Thyroid gland (tissue), 4 donors: ENCODE measurements at regions not wholly inside any gene's neighbourhood (a gene's known extent, or its start where the extent isn't known, plus 50 kb on each side); places are given as distances from the start of the nearest gene placed in this dataset.

Experiments used
- DNase-seq, 2 donors: peaks; one replicate each; pipeline ENCODE4 v3.0.0-alpha.2; 2019
- H3K27ac ChIP-seq, 3 donors: fragments of 200-600 bp; sonication (generic); 1 replicate in 2 of 3; 2 replicates in 1 of 3; pipeline ENCODE4 v1.5.1; 2016 to 2019; ENCODE audit warnings: mild to moderate bottlenecking in 1 of 3, moderate library complexity in 1 of 3
- H3K27me3 ChIP-seq: fragments of 200-600 bp; sonication (generic); one replicate; pipeline ENCODE4 v1.5.1; 2019
- H3K36me3 ChIP-seq, 2 donors: fragments of 200-600 bp; sonication (generic); one replicate each; pipeline ENCODE4 v1.5.1; 2016 to 2019
- H3K4me1 ChIP-seq, 2 donors: fragments of 200-600 bp; sonication (generic); one replicate each; pipeline ENCODE4 v1.5.1; 2017 to 2019
- H3K4me3 ChIP-seq, 3 donors: fragments of 200-600 bp; sonication (generic); replicated peaks in 1 of 3; 1 replicate in 2 of 3; 2 replicates in 1 of 3; pipeline ENCODE4 v1.5.1; 2016; ENCODE audit warnings: mild to moderate bottlenecking in 1 of 3
- H3K9me3 ChIP-seq: fragments of 200-600 bp; sonication (generic); one replicate; pipeline ENCODE4 v1.5.1; 2017
- CTCF ChIP-seq, 6 experiments: fragments of 200-600 bp in 3 of 6; fragments of 450-650 bp in 3 of 6; sonication (generic) in 3 of 6; IDR thresholded peaks; one replicate each; pipeline ENCODE4 v1.5.1; 2016 to 2019; ENCODE audit warnings: antibody characterized with exemption in 6 of 6, mild to moderate bottlenecking in 2 of 6, inconsistent platforms in 1 of 6, moderate library complexity in 1 of 6
- POLR2A ChIP-seq, 2 donors: fragments of 450-650 bp; IDR thresholded peaks; one replicate each; pipeline ENCODE4 v1.6.1; 2017; ENCODE audit warnings: antibody characterized with exemption in 2 of 2, mild to moderate bottlenecking in 2 of 2, moderate library complexity in 1 of 2
- WGBS, 2 donors: methylation state at CpG; one replicate each; pipeline ENCODE4 v1.1.5; 2017; 5-methylcytosine and 5-hydroxymethylcytosine counted together
- intact Hi-C: fragments of 100-400 bp; cut with DNase I; formaldehyde crosslinking; loops from one replicate; pipeline ENCODE4 v1.15.1; 2023

- H3K27me3 ChIP-seq, result no peaks in the 10 kb centered on the region
- H3K27ac ChIP-seq, result no peak overlapping the region
- H3K36me3 ChIP-seq, result no peaks in the 10 kb centered on the region
- no peak for DNase-seq
- H3K4me1 ChIP-seq, result no peaks in the 10 kb centered on the region
- H3K4me3 ChIP-seq, result no peak overlapping the region
- 88 to 91% methylated on average over 2 of the region's 2 CpGs for WGBS, 2 donors
- intact Hi-C loops, result no loop called here
- no peak for TF ChIP-seq POLR2A (IDR thresholded peaks at IDR 0.05)
- H3K9me3 ChIP-seq, result no peaks in the 10 kb centered on the region
Measured at GRCh38 chr18:40382197-40382596, 1572.8 kb upstream of the PIK3C3 start.

GRCh38 chr18:40380686-40381439 lies 1574.2 kb upstream of the PIK3C3 start:
- intact Hi-C loops, result no loop called here

GRCh38 chr18:40375837-40376236 lies 1579.2 kb upstream of the PIK3C3 start:
- H3K27ac ChIP-seq, result no peak overlapping the region
- TF ChIP-seq POLR2A (IDR thresholded peaks at IDR 0.05) (no peak), CTCF (IDR thresholded peaks at IDR 0.05) (no peak)
- H3K27me3 ChIP-seq, result no peaks in the 10 kb centered on the region
- no peak overlapping the region for H3K4me3 ChIP-seq
- intact Hi-C loops, result no loop called here
- 82 to 83% methylated on average over 1 of the region's 1 CpG for WGBS, 2 donors
- DNase-seq, result no peak
- H3K9me3 ChIP-seq, result no peaks in the 10 kb centered on the region
- H3K36me3 ChIP-seq, result no peaks in the 10 kb centered on the region
- no peaks in the 10 kb centered on the region for H3K4me1 ChIP-seq

More at GRCh38 chr18:40380686-40381439, 1574.2 kb upstream of the PIK3C3 start:
- no peak overlapping the region for H3K27ac ChIP-seq
- no peak for TF ChIP-seq POLR2A (IDR thresholded peaks at IDR 0.05)
- no peak for TF ChIP-seq CTCF (IDR thresholded peaks at IDR 0.05)
- 65 to 72% methylated on average over 6 of the region's 6 CpGs for WGBS, 2 donors
- H3K4me1 ChIP-seq, result no peaks in the 10 kb centered on the region
- DNase-seq, result no peak
- H3K36me3 ChIP-seq, result no peaks in the 10 kb centered on the region
- no peak overlapping the region for H3K4me3 ChIP-seq
- no peaks in the 10 kb centered on the region for H3K27me3 ChIP-seq
- no peaks in the 10 kb centered on the region for H3K9me3 ChIP-seq

GRCh38 chr18:40371673-40372072 lies 1583.4 kb upstream of the PIK3C3 start:
- Histone ChIP-seq H3K36me3 (no peaks in the 10 kb centered on the region), H3K27me3 (no peaks in the 10 kb centered on the region), H3K4me3 (no peak overlapping the region), H3K27ac (no peak overlapping the region), H3K9me3 (no peaks in the 10 kb centered on the region), H3K4me1 (peaks cover 8 to 12% of the 10 kb centered on the region in 2 donors)
- intact Hi-C loops, result no loop called here
- 77 to 80% methylated on average over 1 of the region's 1 CpG for WGBS, 2 donors
- TF ChIP-seq POLR2A (IDR thresholded peaks at IDR 0.05), result no peak
- no peak for TF ChIP-seq CTCF (IDR thresholded peaks at IDR 0.05)
- DNase-seq, result no peak

GRCh38 chr18:40367576-40367975 lies 1587.5 kb upstream of the PIK3C3 start:
- 75 to 89% methylated on average over 2 of the region's 2 CpGs for WGBS, 2 donors
- intact Hi-C loops, result no loop called here
- TF ChIP-seq CTCF (IDR thresholded peaks at IDR 0.05) (no peak), POLR2A (IDR thresholded peaks at IDR 0.05) (no peak)

More at GRCh38 chr18:40367576-40367975, 1587.5 kb upstream of the PIK3C3 start:
- H3K4me1 ChIP-seq, result peaks cover 8 to 12% of the 10 kb centered on the region in 2 donors
- no peaks in the 10 kb centered on the region for H3K27me3 ChIP-seq
- DNase-seq, result no peak
- no peaks in the 10 kb centered on the region for H3K9me3 ChIP-seq
- H3K36me3 ChIP-seq, result no peaks in the 10 kb centered on the region
- H3K27ac ChIP-seq, result no peak overlapping the region
- no peak overlapping the region for H3K4me3 ChIP-seq
